Brain microvascular endothelial cell (primary cell): ENCODE measurements at regions not wholly inside any gene's neighbourhood (a gene's known extent, or its start where the extent isn't known, plus 50 kb on each side); places are given as distances from the start of the nearest gene placed in this dataset.

ENCODE experiments used
- DNase-seq: peaks from one replicate; pipeline ENCODE4 v3.0.0-alpha.2; 2020
- H3K27ac ChIP-seq: fragments of 250-450 bp; sonication (Bioruptor Pico); 2 replicates; pipeline ENCODE4 v1.5.1; 2020; ENCODE audit warnings: mild to moderate bottlenecking, moderate library complexity
- H3K27me3 ChIP-seq: fragments of 250-450 bp; sonication (Bioruptor Pico); replicated peaks from 2 replicates; pipeline ENCODE4 v1.5.1; 2020; ENCODE audit warnings: mild to moderate bottlenecking
- H3K36me3 ChIP-seq: fragments of 250-450 bp; sonication (Bioruptor Pico); replicated peaks from 2 replicates; pipeline ENCODE4 v1.5.1; 2020; ENCODE audit warnings: mild to moderate bottlenecking
- H3K4me3 ChIP-seq: 2 replicates; pipeline ENCODE4 v1.5.1; 2011; ENCODE audit warnings: low read depth, mild to moderate bottlenecking, control low read depth, low read length, moderate library complexity
- CTCF ChIP-seq: IDR thresholded peaks from 2 replicates; pipeline ENCODE4 v1.5.1; 2011; ENCODE audit warnings: low read depth, mild to moderate bottlenecking, moderate library complexity, low read length, control low read depth, inconsistent platforms; ENCODE audit errors: missing control alignments
- in situ Hi-C: cut with HindIII; loops from 2 replicates; pipeline ENCODE4 v1.10.0; 2017; ENCODE audit warnings: low sequenced_read_pairs, low pct_ligation_motif_present

- Histone ChIP-seq H3K4me3 (no peak overlapping the region), H3K27me3 (no peaks in the 10 kb centered on the region), H3K27ac (no peak overlapping the region), H3K36me3 (no peaks in the 10 kb centered on the region)
- in situ Hi-C loops = no loop called here
- no peak for DNase-seq
- no peak for TF ChIP-seq CTCF
Observed at GRCh38 chr10:106255111-106255678, 909.3 kb downstream of the SORCS1 start.

- Histone ChIP-seq H3K36me3 (no peaks in the 10 kb centered on the region), H3K4me3 (no peak overlapping the region), H3K27me3 (no peaks in the 10 kb centered on the region), H3K27ac (no peak overlapping the region)
- DNase-seq = no peak
- in situ Hi-C loops = no loop called here
- no peak for TF ChIP-seq CTCF
Observed at GRCh38 chr10:106254071-106254470, 910.4 kb downstream of the SORCS1 start.

- Histone ChIP-seq H3K27ac (no peak overlapping the region), H3K36me3 (no peaks in the 10 kb centered on the region), H3K4me3 (no peak overlapping the region), H3K27me3 (no peaks in the 10 kb centered on the region)
- in situ Hi-C loops = no loop called here
- TF ChIP-seq CTCF = no peak
- no peak for DNase-seq
Observed at GRCh38 chr10:106252541-106252940, 912.0 kb downstream of the SORCS1 start.

GRCh38 chr10:106251573-106251972 is 912.9 kb downstream of the SORCS1 start:
- no peaks in the 10 kb centered on the region for H3K27me3 ChIP-seq
- in situ Hi-C loops = no loop called here
- no peak for DNase-seq
- H3K27ac ChIP-seq = no peak overlapping the region
- TF ChIP-seq CTCF = no peak
- H3K36me3 ChIP-seq = no peaks in the 10 kb centered on the region
- no peak overlapping the region for H3K4me3 ChIP-seq

GRCh38 chr10:106242301-106242700 is 922.2 kb downstream of the SORCS1 start:
- DNase-seq = no peak
- in situ Hi-C loops = no loop called here
- no peak for TF ChIP-seq CTCF
- no peaks in the 10 kb centered on the region for H3K36me3 ChIP-seq
- H3K27ac ChIP-seq = no peak overlapping the region
- no peak overlapping the region for H3K4me3 ChIP-seq
- no peaks in the 10 kb centered on the region for H3K27me3 ChIP-seq

- no peak overlapping the region for H3K4me3 ChIP-seq
- no peaks in the 10 kb centered on the region for H3K27me3 ChIP-seq
- TF ChIP-seq CTCF = no peak
- no peak for DNase-seq
- H3K36me3 ChIP-seq = no peaks in the 10 kb centered on the region
- no peak overlapping the region for H3K27ac ChIP-seq
- in situ Hi-C loops = no loop called here
Observed at GRCh38 chr10:106226828-106227227, 937.7 kb downstream of the SORCS1 start.
